ENCODE measurements at regions not wholly inside any gene's neighbourhood (a gene's known extent, or its start where the extent isn't known, plus 50 kb on each side); places are given as distances from the start of the nearest gene placed in this dataset.

GRCh38 chr13:40120781-40121180 lies 465.3 kb downstream of the COG6 start:
- peaks cover 16% of the 10 kb centered on the region for H3K4me1 Mint-ChIP-seq (ENCODE audit: low read depth)
- no peak for DNase-seq (ENCODE audit: low spot score, unreplicated experiment)
- TF ChIP-seq, protein P1, sequence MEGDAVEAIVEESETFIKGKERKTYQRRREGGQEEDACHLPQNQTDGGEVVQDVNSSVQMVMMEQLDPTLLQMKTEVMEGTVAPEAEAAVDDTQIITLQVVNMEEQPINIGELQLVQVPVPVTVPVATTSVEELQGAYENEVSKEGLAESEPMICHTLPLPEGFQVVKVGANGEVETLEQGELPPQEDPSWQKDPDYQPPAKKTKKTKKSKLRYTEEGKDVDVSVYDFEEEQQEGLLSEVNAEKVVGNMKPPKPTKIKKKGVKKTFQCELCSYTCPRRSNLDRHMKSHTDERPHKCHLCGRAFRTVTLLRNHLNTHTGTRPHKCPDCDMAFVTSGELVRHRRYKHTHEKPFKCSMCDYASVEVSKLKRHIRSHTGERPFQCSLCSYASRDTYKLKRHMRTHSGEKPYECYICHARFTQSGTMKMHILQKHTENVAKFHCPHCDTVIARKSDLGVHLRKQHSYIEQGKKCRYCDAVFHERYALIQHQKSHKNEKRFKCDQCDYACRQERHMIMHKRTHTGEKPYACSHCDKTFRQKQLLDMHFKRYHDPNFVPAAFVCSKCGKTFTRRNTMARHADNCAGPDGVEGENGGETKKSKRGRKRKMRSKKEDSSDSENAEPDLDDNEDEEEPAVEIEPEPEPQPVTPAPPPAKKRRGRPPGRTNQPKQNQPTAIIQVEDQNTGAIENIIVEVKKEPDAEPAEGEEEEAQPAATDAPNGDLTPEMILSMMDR (IDR thresholded peaks at IDR 0.05; ENCODE audit: unreplicated experiment): no peak
- H3K27me3 Mint-ChIP-seq: no peaks in the 10 kb centered on the region
- peaks cover 7% of the 10 kb centered on the region for H3K9me3 Mint-ChIP-seq (ENCODE audit: low read depth)
- no peak overlapping the region for H3K27ac Mint-ChIP-seq
- H3K36me3 Mint-ChIP-seq (ENCODE audit: insufficient read depth): no peaks in the 10 kb centered on the region
- H3K4me3 Mint-ChIP-seq (ENCODE audit: low read depth): no peak overlapping the region

GRCh38 chr13:40121722-40122121 lies 466.3 kb downstream of the COG6 start:
- peaks cover 8% of the 10 kb centered on the region for H3K4me1 Mint-ChIP-seq (ENCODE audit: low read depth)
- peaks cover 7% of the 10 kb centered on the region for H3K9me3 Mint-ChIP-seq (ENCODE audit: low read depth)
- DNase-seq (ENCODE audit: low spot score, unreplicated experiment): no peak
- no peaks in the 10 kb centered on the region for H3K36me3 Mint-ChIP-seq (ENCODE audit: insufficient read depth)
- H3K27me3 Mint-ChIP-seq: no peaks in the 10 kb centered on the region
- no peak overlapping the region for H3K4me3 Mint-ChIP-seq (ENCODE audit: low read depth)
- TF ChIP-seq, protein P1 (IDR thresholded peaks at IDR 0.05; ENCODE audit: unreplicated experiment): no peak
- H3K27ac Mint-ChIP-seq: no peak overlapping the region

GRCh38 chr13:40123962-40124632 lies 468.6 kb downstream of the COG6 start:
- H3K4me1 Mint-ChIP-seq (ENCODE audit: low read depth): peaks cover 3% of the 10 kb centered on the region

GRCh38 chr13:40124633-40125015 lies 469.2 kb downstream of the COG6 start:
- TF ChIP-seq, protein P1 (IDR thresholded peaks at IDR 0.05; ENCODE audit: unreplicated experiment): no peak
- DNase-seq (ENCODE audit: low spot score, unreplicated experiment): no peak
- Mint-ChIP-seq H3K9me3 (ENCODE audit: low read depth) (peaks cover 4% of the 10 kb centered on the region), H3K36me3 (ENCODE audit: insufficient read depth) (no peaks in the 10 kb centered on the region), H3K4me1 (ENCODE audit: low read depth) (peaks cover 3% of the 10 kb centered on the region), H3K27me3 (peaks cover 2% of the 10 kb centered on the region), H3K4me3 (ENCODE audit: low read depth) (no peak overlapping the region), H3K27ac (no peak overlapping the region)

More at GRCh38 chr13:40123962-40124632, 468.6 kb downstream of the COG6 start:
- Mint-ChIP-seq H3K4me3 (ENCODE audit: low read depth) (no peak overlapping the region), H3K27me3 (peaks cover 2% of the 10 kb centered on the region), H3K36me3 (ENCODE audit: insufficient read depth) (no peaks in the 10 kb centered on the region), H3K27ac (no peak overlapping the region), H3K9me3 (ENCODE audit: low read depth) (peaks cover 7% of the 10 kb centered on the region)
- TF ChIP-seq, protein P1 (IDR thresholded peaks at IDR 0.05; ENCODE audit: unreplicated experiment): no peak
- no peak for DNase-seq (ENCODE audit: low spot score, unreplicated experiment)

- DNase-seq (ENCODE audit: low spot score, unreplicated experiment): no peak
- peaks cover 2% of the 10 kb centered on the region for H3K27me3 Mint-ChIP-seq
- no peaks in the 10 kb centered on the region for H3K36me3 Mint-ChIP-seq (ENCODE audit: insufficient read depth)
- peaks cover 3% of the 10 kb centered on the region for H3K4me1 Mint-ChIP-seq (ENCODE audit: low read depth)
- TF ChIP-seq, protein P1 (IDR thresholded peaks at IDR 0.05; ENCODE audit: unreplicated experiment): no peak
- H3K27ac Mint-ChIP-seq: no peak overlapping the region
- no peaks in the 10 kb centered on the region for H3K9me3 Mint-ChIP-seq (ENCODE audit: low read depth)
- no peak overlapping the region for H3K4me3 Mint-ChIP-seq (ENCODE audit: low read depth)
Measured at GRCh38 chr13:40125336-40125735, 469.9 kb downstream of the COG6 start.
